Thoracic aorta (tissue), 2 donors: ENCODE measurements at regions not wholly inside any gene's neighbourhood (a gene's known extent, or its start where the extent isn't known, plus 50 kb on each side); places are given as distances from the start of the nearest gene placed in this dataset.

Source experiments
- ATAC-seq: fragments of 150-250 bp; one replicate; pipeline ENCODE4 v1.8.0; 2017; ENCODE audit warnings: low read depth; ENCODE audit not compliant: insufficient number of reproducible peaks, low FRiP score
- DNase-seq: peaks from one replicate; pipeline ENCODE4 v3.0.0-alpha.2; 2020; ENCODE audit warnings: low spot score
- H3K27ac ChIP-seq, 2 donors: fragments of 200-600 bp; sonication (generic); 1 replicate in 1 of 2; 2 replicates in 1 of 2; pipeline ENCODE4 v1.5.1; 2016; ENCODE audit warnings: mild to moderate bottlenecking in 2 of 2, moderate library complexity in 2 of 2
- H3K27me3 ChIP-seq: fragments of 200-600 bp; sonication (generic); replicated peaks from 2 replicates; pipeline ENCODE4 v1.6.0; 2016; ENCODE audit warnings: mild to moderate bottlenecking; ENCODE audit not compliant: insufficient read depth
- H3K36me3 ChIP-seq: fragments of 200-600 bp; sonication (generic); one replicate; pipeline ENCODE4 v1.5.1; 2016
- H3K4me1 ChIP-seq, 2 donors: fragments of 200-600 bp; sonication (generic); 1 replicate in 1 of 2; 2 replicates in 1 of 2; pipeline versions ENCODE4 v1.5.1 to v1.6.0; 2016; ENCODE audit warnings: low read depth in 2 of 2, mild to moderate bottlenecking in 1 of 2; ENCODE audit not compliant: control insufficient read depth in 1 of 2
- H3K4me3 ChIP-seq: fragments of 200-600 bp; sonication (generic); 2 replicates; pipeline ENCODE4 v1.5.1; 2016; ENCODE audit warnings: mild to moderate bottlenecking
- H3K9me3 ChIP-seq: fragments of 200-600 bp; sonication (generic); 2 replicates; pipeline ENCODE4 v1.5.1; 2016
- TF ChIP-seq, protein P1 (sequence below): fragments of 200-600 bp; sonication (generic); IDR thresholded peaks from one replicate; pipeline ENCODE4 v1.5.1; 2019; ENCODE audit warnings: antibody characterized with exemption

DNA sequence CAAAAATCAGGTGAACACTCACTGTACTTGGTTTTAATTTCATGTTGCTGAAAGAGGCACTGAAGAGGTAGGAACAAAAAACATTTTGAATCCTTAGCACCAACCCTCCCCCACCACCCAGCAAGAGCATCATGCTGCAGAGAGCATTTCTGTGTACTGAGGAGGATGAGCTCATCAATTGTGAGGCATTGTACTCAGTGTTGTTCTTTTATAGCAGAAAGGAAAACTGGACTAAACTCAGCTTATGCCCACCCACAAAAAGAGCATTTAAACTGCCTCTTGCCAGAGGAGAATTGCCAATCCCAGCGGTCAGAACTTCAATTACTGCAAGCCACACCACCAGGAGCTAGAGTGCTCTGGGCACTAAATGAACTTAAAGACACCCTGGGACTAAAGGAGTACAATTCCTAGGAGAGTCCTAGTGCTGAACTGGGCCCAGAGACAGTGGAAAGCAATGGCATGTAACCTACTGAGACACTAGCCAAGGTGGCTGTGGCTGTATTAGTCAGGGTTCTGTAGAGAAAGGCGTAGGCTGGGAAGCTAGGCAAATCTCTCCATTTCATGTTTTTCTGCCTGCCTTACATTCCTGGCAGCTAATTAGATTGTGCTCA is 280.7 kb upstream of the KLHL4 start:
- TF ChIP-seq, protein P1, sequence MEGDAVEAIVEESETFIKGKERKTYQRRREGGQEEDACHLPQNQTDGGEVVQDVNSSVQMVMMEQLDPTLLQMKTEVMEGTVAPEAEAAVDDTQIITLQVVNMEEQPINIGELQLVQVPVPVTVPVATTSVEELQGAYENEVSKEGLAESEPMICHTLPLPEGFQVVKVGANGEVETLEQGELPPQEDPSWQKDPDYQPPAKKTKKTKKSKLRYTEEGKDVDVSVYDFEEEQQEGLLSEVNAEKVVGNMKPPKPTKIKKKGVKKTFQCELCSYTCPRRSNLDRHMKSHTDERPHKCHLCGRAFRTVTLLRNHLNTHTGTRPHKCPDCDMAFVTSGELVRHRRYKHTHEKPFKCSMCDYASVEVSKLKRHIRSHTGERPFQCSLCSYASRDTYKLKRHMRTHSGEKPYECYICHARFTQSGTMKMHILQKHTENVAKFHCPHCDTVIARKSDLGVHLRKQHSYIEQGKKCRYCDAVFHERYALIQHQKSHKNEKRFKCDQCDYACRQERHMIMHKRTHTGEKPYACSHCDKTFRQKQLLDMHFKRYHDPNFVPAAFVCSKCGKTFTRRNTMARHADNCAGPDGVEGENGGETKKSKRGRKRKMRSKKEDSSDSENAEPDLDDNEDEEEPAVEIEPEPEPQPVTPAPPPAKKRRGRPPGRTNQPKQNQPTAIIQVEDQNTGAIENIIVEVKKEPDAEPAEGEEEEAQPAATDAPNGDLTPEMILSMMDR: no peak
- Histone ChIP-seq H3K4me1 (no peaks in the 10 kb centered on the region), H3K27me3 (no peaks in the 10 kb centered on the region), H3K4me3 (no peak overlapping the region), H3K36me3 (no peaks in the 10 kb centered on the region), H3K27ac (no peak overlapping the region), H3K9me3 (no peaks in the 10 kb centered on the region)
- no peak for ATAC-seq
- DNase-seq: no peak

- DNase-seq (no peak), ATAC-seq (no peak)
- Histone ChIP-seq H3K4me1 (no peaks in the 10 kb centered on the region), H3K4me3 (no peak overlapping the region), H3K27me3 (no peaks in the 10 kb centered on the region), H3K36me3 (no peaks in the 10 kb centered on the region), H3K9me3 (no peaks in the 10 kb centered on the region), H3K27ac (no peak overlapping the region)
- TF ChIP-seq, protein P1: no peak
These were observed 252.1 kb upstream of the KLHL4 start for GRCh38 chrX:87265518-87265917.

DNA sequence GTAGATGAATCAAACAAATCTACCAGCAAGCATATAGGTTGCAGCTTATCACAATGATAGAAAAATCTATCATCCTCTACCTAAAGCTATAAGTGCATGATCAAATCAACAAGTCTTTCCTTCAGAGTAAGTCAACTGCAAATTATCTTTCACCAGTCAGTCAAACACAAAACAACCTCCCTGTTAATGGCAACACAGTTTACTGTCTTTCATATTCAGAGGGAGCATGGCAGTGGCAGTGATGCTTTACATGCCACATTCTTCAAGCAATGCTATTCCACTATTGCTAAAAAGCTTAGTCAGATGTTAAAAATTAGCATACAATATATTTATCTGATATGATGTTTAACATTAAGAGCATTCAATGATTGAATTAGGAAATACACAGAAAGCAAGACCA is 245.1 kb upstream of the KLHL4 start:
- no peak for ATAC-seq

DNA sequence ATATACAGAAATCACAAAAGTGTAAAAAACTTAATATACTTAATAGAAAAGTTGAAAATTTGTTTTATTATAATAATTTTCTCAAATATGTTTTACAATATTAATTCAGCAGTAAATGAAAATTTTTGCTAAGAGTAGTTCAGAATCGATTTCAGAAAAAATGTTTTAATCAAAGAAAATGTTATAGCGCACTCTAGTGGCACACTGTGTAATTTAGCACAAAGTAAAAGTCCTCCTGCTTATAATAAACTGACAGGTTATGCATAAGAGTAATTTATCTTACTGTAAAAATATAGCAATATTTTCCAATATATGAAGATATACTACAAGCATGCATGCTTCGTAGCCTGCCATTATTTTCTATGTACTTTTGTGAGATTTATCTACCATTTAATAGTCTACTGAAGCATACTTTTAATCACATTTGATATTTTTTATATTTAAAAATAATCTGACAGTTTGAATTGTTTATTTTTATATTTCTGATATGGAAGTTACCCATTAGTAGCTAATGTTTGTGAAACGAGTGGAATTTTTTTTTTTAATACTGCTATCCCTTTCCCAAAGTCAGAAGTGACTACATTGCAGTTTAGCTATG is 217.9 kb upstream of the KLHL4 start:
- Histone ChIP-seq H3K27ac (no peak overlapping the region), H3K27me3 (no peaks in the 10 kb centered on the region), H3K4me3 (no peak overlapping the region), H3K36me3 (no peaks in the 10 kb centered on the region), H3K4me1 (no peaks in the 10 kb centered on the region), H3K9me3 (no peaks in the 10 kb centered on the region)
- ATAC-seq (no peak), DNase-seq (no peak)
- TF ChIP-seq, protein P1: no peak

More for the DNA sequence above, 245.1 kb upstream of the KLHL4 start:
- no peak for DNase-seq
- H3K36me3 ChIP-seq: no peaks in the 10 kb centered on the region
- TF ChIP-seq, protein P1: no peak
- H3K4me3 ChIP-seq: no peak overlapping the region
- no peaks in the 10 kb centered on the region for H3K9me3 ChIP-seq
- no peaks in the 10 kb centered on the region for H3K4me1 ChIP-seq
- H3K27ac ChIP-seq: no peak overlapping the region
- H3K27me3 ChIP-seq: no peaks in the 10 kb centered on the region

- no peaks in the 10 kb centered on the region for H3K9me3 ChIP-seq
- H3K36me3 ChIP-seq: no peaks in the 10 kb centered on the region
- H3K27ac ChIP-seq: no peak overlapping the region
- no peaks in the 10 kb centered on the region for H3K27me3 ChIP-seq
- H3K4me3 ChIP-seq: no peak overlapping the region
- no peaks in the 10 kb centered on the region for H3K4me1 ChIP-seq
- TF ChIP-seq, protein P1: no peak
- DNase-seq (no peak), ATAC-seq (no peak)
These were observed 206.8 kb upstream of the KLHL4 start for GRCh38 chrX:87310780-87311179.
